Neural cell (in vitro differentiated cells): ENCODE measurements at regions not wholly inside any gene's neighbourhood (a gene's known extent, or its start where the extent isn't known, plus 50 kb on each side); places are given as distances from the start of the nearest gene placed in this dataset.

ENCODE experiments used
- POLR2AphosphoS5 ChIP-seq: IDR thresholded peaks from 2 replicates; pipeline ENCODE4 v1.6.1; 2012
- TF ChIP-seq, protein P1 (sequence below): fragments of 450-650 bp; IDR thresholded peaks from 2 replicates; pipeline ENCODE4 v1.5.1; 2014; ENCODE audit warnings: antibody characterized with exemption, mild to moderate bottlenecking, moderate library complexity; ENCODE audit not compliant: poor library complexity, severe bottlenecking

DNA sequence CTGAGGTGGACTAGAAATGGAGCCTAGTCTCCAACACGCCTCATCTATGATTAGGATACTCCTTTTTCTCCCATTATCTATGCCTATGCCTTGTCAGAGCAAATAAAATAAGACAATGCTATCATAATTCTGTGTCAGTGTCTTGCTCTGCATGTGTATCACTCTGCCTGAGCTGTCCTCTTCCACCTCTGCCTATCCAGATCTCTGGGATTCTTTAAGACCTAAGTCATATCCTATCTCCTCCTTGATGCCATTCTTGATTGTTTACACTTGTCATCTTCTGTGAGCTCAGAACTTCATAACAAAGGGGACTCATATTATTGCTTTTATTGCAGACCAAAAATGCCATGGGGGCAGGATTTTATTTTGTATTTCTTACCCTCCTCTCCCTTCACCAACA is 351.2 kb upstream of the C9orf72 start:
- TF ChIP-seq, protein P1, sequence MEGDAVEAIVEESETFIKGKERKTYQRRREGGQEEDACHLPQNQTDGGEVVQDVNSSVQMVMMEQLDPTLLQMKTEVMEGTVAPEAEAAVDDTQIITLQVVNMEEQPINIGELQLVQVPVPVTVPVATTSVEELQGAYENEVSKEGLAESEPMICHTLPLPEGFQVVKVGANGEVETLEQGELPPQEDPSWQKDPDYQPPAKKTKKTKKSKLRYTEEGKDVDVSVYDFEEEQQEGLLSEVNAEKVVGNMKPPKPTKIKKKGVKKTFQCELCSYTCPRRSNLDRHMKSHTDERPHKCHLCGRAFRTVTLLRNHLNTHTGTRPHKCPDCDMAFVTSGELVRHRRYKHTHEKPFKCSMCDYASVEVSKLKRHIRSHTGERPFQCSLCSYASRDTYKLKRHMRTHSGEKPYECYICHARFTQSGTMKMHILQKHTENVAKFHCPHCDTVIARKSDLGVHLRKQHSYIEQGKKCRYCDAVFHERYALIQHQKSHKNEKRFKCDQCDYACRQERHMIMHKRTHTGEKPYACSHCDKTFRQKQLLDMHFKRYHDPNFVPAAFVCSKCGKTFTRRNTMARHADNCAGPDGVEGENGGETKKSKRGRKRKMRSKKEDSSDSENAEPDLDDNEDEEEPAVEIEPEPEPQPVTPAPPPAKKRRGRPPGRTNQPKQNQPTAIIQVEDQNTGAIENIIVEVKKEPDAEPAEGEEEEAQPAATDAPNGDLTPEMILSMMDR = no peak
- TF ChIP-seq POLR2AphosphoS5 = no peak
